K562 (cell line): ENCODE measurements at regions not wholly inside any gene's neighbourhood (a gene's known extent, or its start where the extent isn't known, plus 50 kb on each side); places are given as distances from the start of the nearest gene placed in this dataset.

Experiments used
- ARID2 ChIP-seq: fragments of 450-650 bp; IDR thresholded peaks from 2 replicates; pipeline ENCODE4 v1.6.1; 2017; ENCODE audit warnings: antibody characterized with exemption, mild to moderate bottlenecking
- ATF1 ChIP-seq, 2 experiments: fragments of 450-650 bp in 1 of 2; IDR thresholded peaks; 2 replicates each; pipeline ENCODE4 v1.6.1; 2016; ENCODE audit warnings: missing compliant biosample characterization in 1 of 2, missing genetic modification characterization in 1 of 2
- CTCF ChIP-seq, 3 experiments: IDR thresholded peaks in 2 of 3; conservative IDR thresholded peaks in 1 of 3; 2 replicates each; pipeline ENCODE4 v1.5.1; 2011 to 2012; ENCODE audit warnings: low read length in 3 of 3, mild to moderate bottlenecking in 3 of 3, control low read depth in 2 of 3, improper control_type of control experiment in 1 of 3, inconsistent platforms in 1 of 3, low read depth in 1 of 3, mixed read lengths in 1 of 3, moderate library complexity in 1 of 3; ENCODE audit not compliant: insufficient read depth in 2 of 3
- ESRRA ChIP-seq: fragments of 450-650 bp; IDR thresholded peaks from 2 replicates; pipeline ENCODE4 v1.6.1; 2014; ENCODE audit warnings: low read depth, mild to moderate bottlenecking, moderate library complexity, borderline replicate concordance
- MAFG ChIP-seq: fragments of 450-650 bp; conservative IDR thresholded peaks from 2 replicates; pipeline ENCODE4 v1.6.1; 2016; ENCODE audit warnings: missing genetic modification characterization, missing compliant biosample characterization
- MYNN ChIP-seq, 2 experiments: sonication (generic); formaldehyde crosslinking in 1 of 2; IDR thresholded peaks; 2 replicates each; pipeline versions ENCODE4 v1.5.0 to v1.6.1; 2016 to 2020; ENCODE audit warnings: antibody characterized with exemption in 1 of 2, missing genetic modification reagents in 1 of 2
- PHF8 ChIP-seq: fragments of 200-600 bp; sonication (generic); IDR thresholded peaks from 2 replicates; pipeline ENCODE4 v1.6.1; 2012; ENCODE audit warnings: mixed run types, mild to moderate bottlenecking, inconsistent platforms, low read length, moderate library complexity, borderline replicate concordance
- PML ChIP-seq: IDR thresholded peaks from 2 replicates; pipeline ENCODE4 v1.6.1; 2012; ENCODE audit warnings: low read length, inconsistent platforms
- ZBTB17 ChIP-seq: fragments of 450-650 bp; formaldehyde crosslinking; IDR thresholded peaks from 2 replicates; pipeline ENCODE4 v1.4.0; 2020; ENCODE audit warnings: mild to moderate bottlenecking
- ZNF24 ChIP-seq: fragments of 450-650 bp; IDR thresholded peaks from 2 replicates; pipeline ENCODE4 v1.6.1; 2016
- ZNF644 ChIP-seq: fragments of 200-800 bp; sonication (Bioruptor generic); IDR thresholded peaks from 2 replicates; pipeline ENCODE4 v1.6.1; 2016; ENCODE audit warnings: low read depth, missing genetic modification characterization, missing compliant biosample characterization
- ZNF75A ChIP-seq: fragments of 450-650 bp; formaldehyde crosslinking; IDR thresholded peaks from 2 replicates; pipeline ENCODE4 v1.4.0; 2020; ENCODE audit warnings: mild to moderate bottlenecking

DNA sequence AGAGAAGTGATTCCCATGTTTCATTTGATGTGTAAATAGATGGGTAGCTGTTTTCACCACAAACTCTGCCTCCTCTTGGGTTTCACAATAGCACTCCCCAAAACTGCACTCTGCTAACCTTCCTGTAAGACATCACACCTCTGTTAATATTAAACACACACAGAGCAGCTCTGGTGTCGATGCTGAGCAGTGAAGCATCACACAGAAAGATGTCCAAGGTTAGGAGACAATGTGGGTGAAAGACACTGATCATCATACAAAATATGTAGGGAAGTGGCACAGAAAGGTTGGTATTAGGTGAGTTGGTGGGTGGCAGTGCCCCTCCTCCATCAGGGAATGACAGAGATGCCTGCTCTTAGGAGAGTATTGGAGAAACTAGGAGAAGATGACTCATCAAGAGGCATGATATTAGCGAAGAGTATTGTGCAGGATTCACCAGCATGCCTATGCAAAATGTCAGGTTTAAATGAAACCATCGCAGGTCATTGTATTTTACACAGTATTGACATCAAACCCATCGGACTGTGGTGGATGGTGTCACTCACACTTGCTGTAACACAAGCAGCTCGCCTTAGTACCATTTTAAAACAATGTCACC is 199.7 kb downstream of the TBXT start:
- no peak for TF ChIP-seq ATF1 (CRISPR knock-in tag; IDR thresholded peaks at IDR 0.05)
- no peak for TF ChIP-seq ATF1 (tag; IDR thresholded peaks at IDR 0.05)
- TF ChIP-seq PHF8, result no peak
- TF ChIP-seq ARID2, result no peak
- no peak for TF ChIP-seq ZBTB17 (CRISPR knock-in tag)
- TF ChIP-seq MAFG (tag), result no peak
- TF ChIP-seq PML, result no peak
- no peak for TF ChIP-seq CTCF (IDR thresholded peaks at IDR 0.05 in 2 of 3, conservative IDR thresholded peaks at IDR 0.05 in 1 of 3; ENCODE audit: insufficient read depth in 2 of 3, low read depth in 1 of 3, low read length in 3 of 3)
- no peak for TF ChIP-seq ZNF75A
- no peak for TF ChIP-seq ZNF644 (tag)
- no peak for TF ChIP-seq ZNF24
- no peak for TF ChIP-seq ESRRA
- TF ChIP-seq MYNN (IDR thresholded peaks at IDR 0.05), result no peak
- TF ChIP-seq MYNN (CRISPR knock-in tag; IDR thresholded peaks at IDR 0.05), result no peak
